ENCODE measurements at regions not wholly inside any gene's neighbourhood (a gene's known extent, or its start where the extent isn't known, plus 50 kb on each side); places are given as distances from the start of the nearest gene placed in this dataset.

DNA sequence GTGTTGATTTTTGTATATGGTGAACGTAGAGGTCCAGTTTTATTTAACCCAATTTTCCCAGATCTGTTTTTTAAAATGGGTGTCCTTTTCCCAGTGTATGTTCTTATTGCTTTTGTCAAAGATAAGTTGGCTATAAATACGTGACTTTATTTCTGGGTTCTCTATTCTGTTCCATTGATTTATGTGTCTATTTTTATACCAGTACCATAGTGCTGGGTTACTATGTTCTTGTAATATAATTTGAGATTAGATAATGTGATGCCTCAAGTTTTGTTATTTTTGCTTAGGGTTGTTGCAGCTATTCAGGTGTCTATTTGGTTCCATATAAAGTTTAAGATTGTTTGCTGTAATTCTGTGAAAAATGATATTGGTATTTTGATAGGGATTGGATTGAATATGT is 749.1 kb upstream of the GRIA3 start:
- DNase-seq (ENCODE audit: low read depth): no peak
- H3K4me3 ChIP-seq (ENCODE audit: low read depth, low read length): no peak overlapping the region
- TF ChIP-seq CTCF (IDR thresholded peaks at IDR 0.05; ENCODE audit: insufficient read depth, low read length): no peak

DNA sequence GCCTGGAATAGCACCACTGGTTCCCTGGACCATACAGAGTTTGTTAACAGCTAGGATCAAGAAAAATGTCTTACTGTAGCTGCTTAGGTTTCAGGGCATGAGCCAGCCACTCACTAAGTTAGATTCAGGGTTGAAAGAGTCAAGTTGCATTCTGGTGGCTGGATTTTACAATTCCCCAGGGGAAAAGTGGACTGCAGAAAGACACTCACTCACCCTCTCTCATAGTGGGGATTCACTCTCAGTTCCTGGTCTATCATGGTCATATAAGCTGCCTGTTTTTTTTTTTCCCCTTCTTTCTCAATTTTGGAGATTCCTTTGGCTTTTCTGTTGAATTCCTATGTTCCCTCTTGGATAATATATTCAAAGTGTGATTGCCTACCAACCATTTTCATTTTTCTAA is 744.2 kb upstream of the GRIA3 start:
- no peak overlapping the region for H3K4me3 ChIP-seq (ENCODE audit: low read depth, low read length)
- DNase-seq (ENCODE audit: low read depth): no peak
- TF ChIP-seq CTCF (IDR thresholded peaks at IDR 0.05; ENCODE audit: insufficient read depth, low read length): no peak

GRCh38 chrX:122440832-122441231 is 743.2 kb upstream of the GRIA3 start:
- TF ChIP-seq CTCF (IDR thresholded peaks at IDR 0.05; ENCODE audit: insufficient read depth, low read length): no peak
- no peak for DNase-seq (ENCODE audit: low read depth)
- no peak overlapping the region for H3K4me3 ChIP-seq (ENCODE audit: low read depth, low read length)

DNA sequence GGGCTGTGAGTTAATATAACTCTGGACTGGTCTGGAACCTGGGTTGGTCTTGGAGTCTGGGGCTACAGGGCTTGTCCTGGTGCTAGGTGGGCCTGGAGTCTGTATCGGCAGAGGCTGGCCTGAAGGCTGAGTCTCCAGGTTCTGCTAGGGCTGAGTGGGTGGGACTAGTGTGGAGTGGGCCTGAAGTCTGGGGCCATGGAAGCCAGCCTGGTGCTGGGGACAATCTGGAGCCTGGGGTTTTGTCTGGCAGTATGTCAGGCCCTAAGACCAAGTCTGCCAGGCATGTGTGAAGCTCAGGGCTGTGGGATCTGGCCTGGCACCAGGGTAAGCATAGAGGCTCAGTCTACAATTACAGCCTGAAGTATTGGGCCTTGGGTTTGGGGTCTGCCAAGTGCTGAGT is 742.6 kb upstream of the GRIA3 start:
- no peak overlapping the region for H3K4me3 ChIP-seq (ENCODE audit: low read depth, low read length)
- no peak for DNase-seq (ENCODE audit: low read depth)
- no peak for TF ChIP-seq CTCF (IDR thresholded peaks at IDR 0.05; ENCODE audit: insufficient read depth, low read length)

DNA sequence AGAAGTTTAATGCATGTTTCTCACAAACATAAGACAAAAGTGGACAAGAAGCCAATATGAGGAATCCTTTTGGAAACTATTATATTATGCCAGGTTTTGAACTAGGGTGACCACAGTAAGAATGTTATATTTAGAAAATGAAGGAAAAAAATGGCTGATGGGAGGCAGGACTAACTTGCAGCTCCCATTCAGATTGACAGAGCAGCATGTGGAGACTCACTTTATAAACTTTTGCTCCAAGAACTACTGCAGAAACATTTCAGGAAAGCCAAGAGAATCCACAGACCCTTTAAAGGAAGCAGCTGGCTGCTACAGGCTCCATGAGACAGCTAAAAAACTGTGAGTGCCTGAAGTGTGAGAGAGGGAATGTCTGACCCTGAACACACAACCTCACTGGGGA is 738.6 kb upstream of the GRIA3 start:
- no peak for TF ChIP-seq CTCF (IDR thresholded peaks at IDR 0.05; ENCODE audit: insufficient read depth, low read length)
- H3K4me3 ChIP-seq (ENCODE audit: low read depth, low read length): no peak overlapping the region
- no peak for DNase-seq (ENCODE audit: low read depth)

DNA sequence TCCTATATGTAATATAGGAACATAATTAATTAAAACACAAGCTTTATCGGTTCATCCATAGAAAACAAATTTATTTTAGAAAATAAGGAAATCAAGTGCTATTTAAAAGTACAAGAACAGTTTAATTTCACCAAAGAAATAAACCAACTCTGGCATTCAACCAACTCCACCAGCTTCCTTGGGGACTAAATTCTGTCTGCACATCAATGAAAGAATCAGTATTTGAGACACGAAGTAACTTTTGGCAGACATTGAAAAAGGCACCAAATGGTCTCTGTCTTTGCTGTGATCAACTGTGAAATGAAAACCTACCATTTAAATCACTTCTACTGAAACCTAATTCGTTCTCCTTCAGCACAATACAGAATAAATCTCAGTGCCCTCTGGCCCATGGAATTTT is 719.7 kb upstream of the GRIA3 start:
- DNase-seq (ENCODE audit: low read depth): no peak
- no peak for TF ChIP-seq CTCF (IDR thresholded peaks at IDR 0.05; ENCODE audit: insufficient read depth, low read length)
- no peak overlapping the region for H3K4me3 ChIP-seq (ENCODE audit: low read depth, low read length)

DNA sequence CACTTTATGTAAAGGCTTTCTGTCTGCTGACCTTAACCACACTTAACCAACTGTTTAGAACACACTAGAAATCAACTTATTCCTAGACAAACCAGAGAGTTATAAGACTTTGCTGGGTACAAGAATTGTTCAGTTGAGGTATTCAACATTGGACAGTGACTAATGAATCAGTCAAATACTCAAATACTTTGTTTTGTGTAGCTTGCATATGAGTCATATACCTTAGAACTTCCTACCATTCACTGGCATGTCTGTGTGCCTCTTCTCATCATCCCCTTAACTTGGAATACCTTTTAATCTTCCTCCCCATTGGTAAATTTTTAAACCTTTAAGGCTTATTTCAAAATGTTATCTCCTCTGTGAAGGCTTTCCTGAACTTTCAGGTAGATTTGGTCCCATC is 708.8 kb upstream of the GRIA3 start:
- H3K4me3 ChIP-seq (ENCODE audit: low read depth, low read length): no peak overlapping the region
- no peak for TF ChIP-seq CTCF (IDR thresholded peaks at IDR 0.05; ENCODE audit: insufficient read depth, low read length)
- no peak for DNase-seq (ENCODE audit: low read depth)

Measured in fibroblast of the aortic adventitia (primary cell).